GM18517 (cell line): ENCODE measurements at regions not wholly inside any gene's neighbourhood (a gene's known extent, or its start where the extent isn't known, plus 50 kb on each side); places are given as distances from the start of the nearest gene placed in this dataset.
"Not testable (repeated sequence)": the region's sequence is repeated elsewhere in the genome, so short reads cannot be mapped to it uniquely, and the experiment has no call there.

Source experiments
- ATAC-seq: cut with Tn5 transposase; IDR thresholded peaks from one replicate; pipeline ENCODE4 v1.9.1; 2021; ENCODE audit warnings: mild to moderate bottlenecking, moderate library complexity; ENCODE audit not compliant: unreplicated experiment

GRCh38 chr5:106854105-106854687 is 816.5 kb downstream of the EFNA5 start:
- no peak for ATAC-seq

- no peak for ATAC-seq
These were observed 817.5 kb downstream of the EFNA5 start for GRCh38 chr5:106853266-106853665.

GRCh38 chr5:106849266-106849665 is 821.5 kb downstream of the EFNA5 start:
- ATAC-seq = no peak

GRCh38 chr5:106843812-106844416 is 826.8 kb downstream of the EFNA5 start:
- no peak for ATAC-seq

- no peak for ATAC-seq
These were observed 837.2 kb downstream of the EFNA5 start for GRCh38 chr5:106833517-106833916.

GRCh38 chr5:106827061-106827460 is 843.7 kb downstream of the EFNA5 start:
- no peak for ATAC-seq

GRCh38 chr5:106825374-106825773 is 845.4 kb downstream of the EFNA5 start:
- ATAC-seq = no peak

- ATAC-seq = no peak
These were observed 847.9 kb downstream of the EFNA5 start for GRCh38 chr5:106822851-106823250.

- ATAC-seq = no peak
These were observed 852.2 kb downstream of the EFNA5 start for GRCh38 chr5:106818552-106818951.

- ATAC-seq = no peak
These were observed 855.8 kb downstream of the EFNA5 start for GRCh38 chr5:106814961-106815360.

- ATAC-seq = no peak
These were observed 869.2 kb downstream of the EFNA5 start for GRCh38 chr5:106801554-106801953.

GRCh38 chr5:106797996-106798395 is 872.7 kb downstream of the EFNA5 start:
- ATAC-seq = no peak

- no peak for ATAC-seq
These were observed 874.7 kb downstream of the EFNA5 start for GRCh38 chr5:106796081-106796480.

- ATAC-seq = no peak
These were observed 885.9 kb downstream of the EFNA5 start for GRCh38 chr5:106784846-106785245.

GRCh38 chr5:106780355-106780754 is 890.4 kb downstream of the EFNA5 start:
- ATAC-seq = no peak

- not testable (repeated sequence) for ATAC-seq
These were observed 894.2 kb downstream of the EFNA5 start for GRCh38 chr5:106776515-106776914.

- no peak for ATAC-seq
These were observed 902.3 kb downstream of the EFNA5 start for GRCh38 chr5:106768392-106768791.

GRCh38 chr5:106766916-106767315 is 903.8 kb downstream of the EFNA5 start:
- no peak for ATAC-seq

- no peak for ATAC-seq
These were observed 911.2 kb downstream of the EFNA5 start for GRCh38 chr5:106759581-106759980.

- ATAC-seq = no peak
These were observed 911.6 kb downstream of the EFNA5 start for GRCh38 chr5:106759152-106759551.

- ATAC-seq = no peak
These were observed 913.1 kb downstream of the EFNA5 start for GRCh38 chr5:106757672-106758071.

GRCh38 chr5:106755789-106756188 is 914.9 kb downstream of the EFNA5 start:
- ATAC-seq = no peak

- no peak for ATAC-seq
These were observed 915.7 kb downstream of the EFNA5 start for GRCh38 chr5:106755066-106755465.
